ENCODE measurements at regions not wholly inside any gene's neighbourhood (a gene's known extent, or its start where the extent isn't known, plus 50 kb on each side); places are given as distances from the start of the nearest gene placed in this dataset.

DNA sequence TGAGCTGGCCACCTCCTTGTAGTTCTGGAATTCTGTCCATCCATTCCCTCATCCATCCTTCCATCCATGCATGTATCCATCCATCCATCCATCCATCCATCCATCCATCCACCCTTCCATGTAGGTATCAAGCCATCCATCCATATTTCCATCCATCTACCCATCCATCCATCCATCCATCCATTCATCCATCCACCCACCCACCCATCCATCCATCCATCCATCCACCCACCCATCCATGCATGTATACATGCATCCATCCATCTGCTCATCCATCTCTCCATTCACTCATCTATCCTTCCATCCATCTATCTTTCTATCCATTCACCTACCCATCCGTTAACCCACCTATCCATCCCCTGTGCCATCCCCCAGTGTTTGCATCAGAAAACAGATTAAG, 153.6 kb upstream of the STX18 start:
- H3K4me1 ChIP-seq (ENCODE audit: control insufficient read depth, insufficient read depth, low read length, unreplicated experiment), result no peaks in the 10 kb centered on the region
- H3K4me3 ChIP-seq (ENCODE audit: low read depth, low read length), result no peak overlapping the region
- peaks cover 13% of the 10 kb centered on the region for H3K27me3 ChIP-seq (ENCODE audit: insufficient read depth, low read length)
- H3K27ac ChIP-seq (ENCODE audit: low read depth, low read length), result no peak overlapping the region
- H3K79me2 ChIP-seq (ENCODE audit: control insufficient read depth, insufficient read depth, low read length, unreplicated experiment), result no peaks in the 10 kb centered on the region
- H2AFZ ChIP-seq (ENCODE audit: low read length, unreplicated experiment), result no peak overlapping the region
- H3K36me3 ChIP-seq (ENCODE audit: insufficient read depth, low read length), result no peaks in the 10 kb centered on the region

DNA sequence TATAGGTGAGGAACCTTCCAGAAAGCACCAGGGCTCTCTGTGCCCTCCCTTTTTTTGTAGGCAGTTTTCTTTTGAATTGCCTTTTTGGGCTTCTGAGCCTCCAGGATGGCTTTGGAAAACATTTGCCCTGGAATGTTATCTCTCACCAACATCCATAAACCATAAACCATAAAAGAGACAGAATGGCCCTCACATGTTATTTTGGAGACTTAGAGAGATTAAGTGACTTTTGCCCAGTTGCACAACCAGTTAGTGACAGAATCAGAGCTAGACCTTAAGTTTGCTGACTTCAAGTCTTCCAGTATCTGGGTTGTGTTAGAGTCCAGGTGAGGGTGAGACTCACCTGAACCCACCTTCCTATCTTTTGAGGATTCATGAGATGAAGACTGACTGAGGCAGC, 153.0 kb upstream of the STX18 start:
- H2AFZ ChIP-seq (ENCODE audit: low read length, unreplicated experiment), result no peak overlapping the region
- no peak overlapping the region for H3K4me3 ChIP-seq (ENCODE audit: low read depth, low read length)
- no peaks in the 10 kb centered on the region for H3K4me1 ChIP-seq (ENCODE audit: control insufficient read depth, insufficient read depth, low read length, unreplicated experiment)
- no peaks in the 10 kb centered on the region for H3K79me2 ChIP-seq (ENCODE audit: control insufficient read depth, insufficient read depth, low read length, unreplicated experiment)
- H3K27me3 ChIP-seq (ENCODE audit: insufficient read depth, low read length), result peaks cover 13% of the 10 kb centered on the region
- no peaks in the 10 kb centered on the region for H3K36me3 ChIP-seq (ENCODE audit: insufficient read depth, low read length)
- H3K27ac ChIP-seq (ENCODE audit: low read depth, low read length), result no peak overlapping the region

DNA sequence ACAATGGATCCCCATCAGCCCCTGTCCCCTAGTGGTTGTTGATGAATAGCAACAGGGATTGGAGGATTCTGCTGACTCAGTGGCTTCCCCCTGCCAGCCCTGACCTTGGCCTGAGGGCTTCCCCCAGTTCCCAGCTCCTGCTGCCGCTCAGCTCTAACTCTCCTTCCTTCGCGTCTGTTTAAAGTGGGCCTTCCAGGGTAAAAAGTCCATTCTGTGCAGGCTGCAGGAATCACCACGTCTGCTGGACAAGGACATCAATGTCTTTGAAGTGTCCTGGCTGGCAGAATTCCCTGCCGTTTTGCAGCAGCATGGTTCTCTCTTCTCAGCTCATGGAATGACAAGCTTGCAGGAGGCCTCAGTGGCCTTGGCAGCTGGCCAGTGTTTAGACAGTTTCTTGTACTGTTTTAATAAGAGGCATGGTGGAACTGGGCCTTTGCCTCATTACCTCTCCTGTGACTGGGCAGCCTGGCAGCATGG, 152.5 kb upstream of the STX18 start:
- Histone ChIP-seq H3K4me1 (ENCODE audit: control insufficient read depth, insufficient read depth, low read length, unreplicated experiment) (no peaks in the 10 kb centered on the region), H3K27me3 (ENCODE audit: insufficient read depth, low read length) (peaks cover 9% of the 10 kb centered on the region), H3K79me2 (ENCODE audit: control insufficient read depth, insufficient read depth, low read length, unreplicated experiment) (no peaks in the 10 kb centered on the region), H3K36me3 (ENCODE audit: insufficient read depth, low read length) (no peaks in the 10 kb centered on the region), H3K4me3 (ENCODE audit: low read depth, low read length) (no peak overlapping the region), H2AFZ (ENCODE audit: low read length, unreplicated experiment) (no peak overlapping the region), H3K27ac (ENCODE audit: low read depth, low read length) (no peak overlapping the region)

DNA sequence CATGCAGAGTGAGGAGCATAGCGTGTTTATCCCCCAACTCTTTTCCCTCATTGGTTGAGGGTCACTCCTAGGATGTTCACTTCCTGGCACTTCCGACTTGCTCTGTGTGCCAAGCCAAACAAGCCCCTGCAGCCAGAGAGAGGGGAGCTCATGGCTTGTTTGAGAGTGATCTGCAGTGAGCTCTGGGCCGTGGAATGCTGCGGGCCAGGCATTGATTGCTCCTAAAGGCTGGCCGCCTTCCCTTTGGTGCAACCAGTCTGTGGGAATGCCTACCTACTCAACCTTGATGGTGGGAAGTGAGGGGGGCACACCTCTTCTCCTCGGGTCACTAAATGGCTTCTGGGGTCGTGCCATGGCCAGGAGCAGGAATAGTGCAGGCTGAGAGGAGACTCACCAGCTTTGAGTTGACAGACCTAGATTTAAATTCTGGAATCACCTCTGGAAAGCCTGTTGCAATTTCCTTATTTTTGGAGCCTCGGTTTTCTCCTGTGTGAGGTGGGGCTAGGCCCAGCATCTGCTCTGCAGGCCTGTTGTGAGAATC, 152.0 kb upstream of the STX18 start:
- Histone ChIP-seq H2AFZ (ENCODE audit: low read length, unreplicated experiment) (no peak overlapping the region), H3K36me3 (ENCODE audit: insufficient read depth, low read length) (no peaks in the 10 kb centered on the region), H3K79me2 (ENCODE audit: control insufficient read depth, insufficient read depth, low read length, unreplicated experiment) (no peaks in the 10 kb centered on the region), H3K4me1 (ENCODE audit: control insufficient read depth, insufficient read depth, low read length, unreplicated experiment) (no peaks in the 10 kb centered on the region), H3K27me3 (ENCODE audit: insufficient read depth, low read length) (peaks cover 3% of the 10 kb centered on the region; the same call in 1 of the 2 replicates), H3K4me3 (ENCODE audit: low read depth, low read length) (no peak overlapping the region), H3K27ac (ENCODE audit: low read depth, low read length) (no peak overlapping the region)

DNA sequence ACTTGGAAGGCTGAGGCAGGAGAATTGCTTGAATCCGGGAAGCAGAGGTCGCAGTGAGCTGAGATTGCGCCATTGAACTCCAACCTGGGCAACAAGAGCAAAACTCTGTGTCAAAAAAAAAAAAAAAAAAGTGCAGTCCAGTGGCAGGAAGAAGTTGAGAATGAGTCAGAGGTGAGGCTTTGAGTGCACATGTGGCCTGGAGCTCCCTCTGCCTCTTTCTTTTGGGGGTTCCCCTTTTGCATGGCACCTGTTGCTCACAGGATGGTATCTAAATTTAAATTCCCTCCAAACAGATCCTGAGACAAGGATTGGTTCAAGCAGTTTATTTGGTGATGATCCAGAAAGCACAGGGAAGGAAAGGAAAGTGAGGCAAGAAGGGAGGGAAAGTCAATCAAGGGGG, 151.4 kb upstream of the STX18 start:
- no peak overlapping the region for H3K27ac ChIP-seq (ENCODE audit: low read depth, low read length)
- no peaks in the 10 kb centered on the region for H3K4me1 ChIP-seq (ENCODE audit: control insufficient read depth, insufficient read depth, low read length, unreplicated experiment)
- H3K79me2 ChIP-seq (ENCODE audit: control insufficient read depth, insufficient read depth, low read length, unreplicated experiment), result no peaks in the 10 kb centered on the region
- H2AFZ ChIP-seq (ENCODE audit: low read length, unreplicated experiment), result no peak overlapping the region
- H3K36me3 ChIP-seq (ENCODE audit: insufficient read depth, low read length), result no peaks in the 10 kb centered on the region
- H3K27me3 ChIP-seq (ENCODE audit: insufficient read depth, low read length), result no peaks in the 10 kb centered on the region
- no peak overlapping the region for H3K4me3 ChIP-seq (ENCODE audit: low read depth, low read length)

DNA sequence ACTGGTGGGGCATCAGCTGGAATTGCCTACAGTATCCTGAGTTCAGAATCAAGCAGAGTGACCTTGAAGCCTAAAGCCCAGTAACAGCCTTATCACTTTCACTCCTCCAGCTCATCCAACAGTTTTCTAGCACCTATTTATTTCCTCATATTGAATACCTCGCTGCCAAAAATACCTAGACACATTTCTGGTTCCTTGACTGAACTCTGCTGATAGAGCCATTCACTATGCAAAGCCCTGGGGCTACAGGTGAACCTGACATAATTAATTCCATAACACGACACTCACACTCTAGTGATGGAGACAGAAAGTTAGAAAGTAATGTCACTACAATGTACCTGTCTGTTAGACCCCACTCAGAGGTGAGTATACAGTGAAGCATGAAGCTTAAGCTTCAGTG, 149.0 kb upstream of the STX18 start:
- Histone ChIP-seq H3K79me2 (ENCODE audit: control insufficient read depth, insufficient read depth, low read length, unreplicated experiment) (no peaks in the 10 kb centered on the region), H3K27ac (ENCODE audit: low read depth, low read length) (no peak overlapping the region), H3K4me1 (ENCODE audit: control insufficient read depth, insufficient read depth, low read length, unreplicated experiment) (peaks cover 4% of the 10 kb centered on the region), H3K27me3 (ENCODE audit: insufficient read depth, low read length) (no peaks in the 10 kb centered on the region), H3K36me3 (ENCODE audit: insufficient read depth, low read length) (no peaks in the 10 kb centered on the region), H2AFZ (ENCODE audit: low read length, unreplicated experiment) (no peak overlapping the region), H3K4me3 (ENCODE audit: low read depth, low read length) (no peak overlapping the region)

DNA sequence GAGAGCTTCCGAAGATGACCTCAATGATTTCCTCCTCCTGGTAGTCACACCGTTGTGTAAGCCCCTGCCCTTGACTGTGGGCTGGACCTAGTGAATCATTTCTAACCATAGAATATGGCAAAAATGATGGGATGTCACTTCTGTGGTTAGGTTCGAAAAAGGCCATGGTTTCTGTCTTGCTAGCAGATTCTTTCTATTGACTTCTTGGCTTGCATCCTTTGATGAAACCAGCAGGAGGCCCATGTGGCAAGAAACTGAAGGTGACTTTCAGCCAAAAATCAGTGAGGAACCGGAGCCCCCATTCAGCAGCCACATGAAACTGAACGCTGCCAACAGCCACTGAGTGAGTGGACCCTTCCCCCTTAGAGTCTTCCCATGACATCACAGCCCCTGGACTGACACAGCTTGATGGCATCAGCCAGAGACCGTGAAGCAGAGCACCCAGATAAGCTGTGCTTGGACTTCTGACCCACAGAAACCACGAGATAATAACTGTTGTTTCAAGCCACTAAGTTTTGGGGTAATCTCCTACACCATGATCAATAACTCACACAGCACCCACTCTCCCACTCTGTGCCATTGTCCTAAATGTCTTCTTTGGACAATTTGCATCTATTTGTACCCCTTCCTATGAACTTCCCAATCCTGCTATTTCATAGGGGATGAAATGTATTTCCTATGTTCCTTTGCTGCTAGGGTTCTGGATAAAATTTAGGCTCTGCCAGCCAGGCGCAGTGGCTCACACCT, 148.0 kb upstream of the STX18 start:
- Histone ChIP-seq H3K79me2 (ENCODE audit: control insufficient read depth, insufficient read depth, low read length, unreplicated experiment) (no peaks in the 10 kb centered on the region), H3K27me3 (ENCODE audit: insufficient read depth, low read length) (no peaks in the 10 kb centered on the region), H3K4me3 (ENCODE audit: low read depth, low read length) (no peak overlapping the region), H3K27ac (ENCODE audit: low read depth, low read length) (no peak overlapping the region), H2AFZ (ENCODE audit: low read length, unreplicated experiment) (no peak overlapping the region), H3K36me3 (ENCODE audit: insufficient read depth, low read length) (no peaks in the 10 kb centered on the region), H3K4me1 (ENCODE audit: control insufficient read depth, insufficient read depth, low read length, unreplicated experiment) (peaks cover 9% of the 10 kb centered on the region)

DNA sequence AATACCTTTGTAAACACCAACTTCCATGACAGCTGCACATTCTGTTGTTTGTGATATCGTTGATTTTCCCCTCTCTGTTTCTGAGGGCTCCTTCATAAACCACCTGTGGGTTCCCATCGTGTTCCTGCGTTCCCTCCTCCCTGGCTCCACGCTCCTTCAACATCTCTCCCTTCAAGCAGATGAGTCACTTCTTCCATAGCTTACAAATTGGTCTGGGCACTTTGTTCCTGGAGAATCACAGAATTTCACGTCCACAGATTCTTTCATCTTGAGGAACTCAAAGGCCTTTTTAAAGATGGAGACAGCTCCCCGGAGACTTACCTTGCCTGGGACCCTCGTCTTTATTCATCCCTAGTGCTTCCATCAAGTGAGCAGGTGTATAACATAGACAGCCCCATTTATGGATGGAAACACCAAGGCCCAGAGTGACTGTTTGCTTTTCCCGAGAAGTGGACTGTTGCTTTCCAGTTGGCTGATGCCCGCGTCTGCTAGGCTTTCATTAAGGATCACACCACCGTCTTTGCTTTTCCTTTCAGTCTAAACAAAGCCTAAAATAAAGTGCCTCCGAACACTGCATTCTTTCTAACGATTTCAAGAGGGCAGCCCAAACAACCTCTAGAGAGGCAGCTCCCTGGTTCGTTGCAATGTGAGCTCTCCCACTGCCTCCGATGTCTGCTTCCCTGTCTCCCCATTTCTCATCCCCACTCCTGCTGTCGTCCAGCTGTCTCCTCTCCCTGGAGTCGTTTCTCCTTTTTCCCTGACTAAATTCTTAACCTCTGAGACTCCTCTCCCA, 146.3 kb upstream of the STX18 start:
- Histone ChIP-seq H3K27me3 (ENCODE audit: insufficient read depth, low read length) (no peaks in the 10 kb centered on the region), H2AFZ (ENCODE audit: low read length, unreplicated experiment) (no peak overlapping the region), H3K4me3 (ENCODE audit: low read depth, low read length) (no peak overlapping the region), H3K36me3 (ENCODE audit: insufficient read depth, low read length) (no peaks in the 10 kb centered on the region), H3K79me2 (ENCODE audit: control insufficient read depth, insufficient read depth, low read length, unreplicated experiment) (no peaks in the 10 kb centered on the region), H3K27ac (ENCODE audit: low read depth, low read length) (no peak overlapping the region), H3K4me1 (ENCODE audit: control insufficient read depth, insufficient read depth, low read length, unreplicated experiment) (peaks cover 9% of the 10 kb centered on the region)

DNA sequence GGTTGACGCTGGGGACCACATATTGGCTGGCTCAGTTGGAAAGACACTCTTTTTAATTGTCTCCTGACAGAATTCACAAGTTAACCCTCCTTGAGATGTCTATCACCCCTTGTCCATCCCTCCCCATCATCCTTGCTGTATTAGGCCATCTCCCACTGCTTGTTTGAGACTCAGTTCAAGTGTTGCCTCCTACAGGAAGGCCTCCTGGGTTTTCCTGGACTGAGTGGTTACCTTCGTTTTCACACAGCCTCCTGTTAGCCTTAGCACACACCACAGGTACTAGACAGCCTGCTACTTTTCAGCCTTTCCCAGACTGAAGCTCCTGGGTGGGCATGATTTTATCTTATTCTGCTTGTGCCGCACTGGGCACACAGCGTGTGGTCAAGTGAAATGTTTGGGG, 145.3 kb upstream of the STX18 start:
- Histone ChIP-seq H3K4me1 (ENCODE audit: control insufficient read depth, insufficient read depth, low read length, unreplicated experiment) (peaks cover 9% of the 10 kb centered on the region), H3K27me3 (ENCODE audit: insufficient read depth, low read length) (no peaks in the 10 kb centered on the region)

DNA sequence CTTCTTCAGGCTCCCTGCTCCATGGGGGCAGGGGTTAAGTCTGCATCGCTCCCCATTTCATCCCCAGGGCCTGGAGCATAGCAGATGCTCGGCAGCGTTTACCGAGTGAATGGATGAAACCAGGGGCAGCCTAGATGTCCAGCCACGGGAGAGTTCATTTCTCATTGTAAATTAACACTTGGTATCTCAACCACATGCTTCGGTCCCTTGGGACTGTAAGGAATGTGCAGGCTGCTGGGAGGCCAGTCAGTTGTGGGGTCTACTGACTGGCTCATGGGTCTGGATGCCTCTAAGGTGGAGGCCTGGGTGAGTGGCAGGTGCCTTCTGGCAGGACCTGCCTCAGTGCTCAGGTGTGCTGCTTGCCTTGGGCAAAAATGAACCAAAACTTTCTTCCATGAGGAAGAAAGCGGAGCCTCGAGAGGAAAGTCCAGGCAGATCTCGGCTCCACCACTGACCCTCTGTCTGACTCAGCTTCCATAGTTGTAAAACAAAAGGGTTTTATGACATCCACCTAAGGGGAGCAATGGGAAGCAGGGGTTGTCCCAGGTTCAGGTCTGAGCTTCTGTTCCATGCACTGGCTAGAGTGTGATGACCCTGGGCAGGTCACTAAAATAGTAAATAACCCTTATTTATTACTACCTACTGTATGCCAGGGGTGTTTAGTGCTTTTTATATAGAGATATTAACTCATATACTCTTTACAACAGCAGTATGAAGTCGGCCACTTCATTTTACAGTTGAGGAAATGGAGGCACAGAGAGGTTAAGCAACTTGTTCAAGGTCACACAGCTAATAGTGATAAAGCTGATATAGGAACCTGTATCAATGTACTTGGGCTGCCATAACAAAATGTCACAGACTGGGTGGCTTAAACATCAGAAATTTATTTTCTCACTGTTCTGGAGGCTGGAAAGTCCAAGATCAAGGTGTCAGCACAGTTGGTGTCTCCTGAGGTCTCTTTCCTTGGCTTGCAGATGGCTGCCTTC, 144.3 kb upstream of the STX18 start:
- Histone ChIP-seq H3K4me1 (ENCODE audit: control insufficient read depth, insufficient read depth, low read length, unreplicated experiment) (peaks cover 9% of the 10 kb centered on the region), H3K4me3 (ENCODE audit: low read depth, low read length) (no peak overlapping the region), H3K27me3 (ENCODE audit: insufficient read depth, low read length) (no peaks in the 10 kb centered on the region), H2AFZ (ENCODE audit: low read length, unreplicated experiment) (no peak overlapping the region), H3K36me3 (ENCODE audit: insufficient read depth, low read length) (no peaks in the 10 kb centered on the region), H3K79me2 (ENCODE audit: control insufficient read depth, insufficient read depth, low read length, unreplicated experiment) (no peaks in the 10 kb centered on the region), H3K27ac (ENCODE audit: low read depth, low read length) (no peak overlapping the region)

More for the DNA sequence above, 145.3 kb upstream of the STX18 start:
- Histone ChIP-seq H3K27ac (ENCODE audit: low read depth, low read length) (no peak overlapping the region), H3K79me2 (ENCODE audit: control insufficient read depth, insufficient read depth, low read length, unreplicated experiment) (no peaks in the 10 kb centered on the region), H2AFZ (ENCODE audit: low read length, unreplicated experiment) (no peak overlapping the region), H3K36me3 (ENCODE audit: insufficient read depth, low read length) (no peaks in the 10 kb centered on the region), H3K4me3 (ENCODE audit: low read depth, low read length) (no peak overlapping the region)

Data from ACC112 (cell line).